Amniotic epithelial cell (primary cell): ENCODE measurements at regions not wholly inside any gene's neighbourhood (a gene's known extent, or its start where the extent isn't known, plus 50 kb on each side); places are given as distances from the start of the nearest gene placed in this dataset.

ENCODE experiments used
- DNase-seq: peaks from one replicate; pipeline ENCODE4 v3.0.0-alpha.2; 2010; ENCODE audit warnings: low read depth

- DNase-seq = no peak
These were observed 450.4 kb upstream of the CTNND2 start for GRCh38 chr5:12354686-12355085.

GRCh38 chr5:12343558-12343957 is 439.3 kb upstream of the CTNND2 start:
- no peak for DNase-seq

GRCh38 chr5:12335938-12336337 is 431.7 kb upstream of the CTNND2 start:
- DNase-seq = no peak

GRCh38 chr5:12332480-12332879 is 428.2 kb upstream of the CTNND2 start:
- DNase-seq = no peak

- DNase-seq = no peak
These were observed 426.8 kb upstream of the CTNND2 start for GRCh38 chr5:12330993-12331588.

GRCh38 chr5:12330381-12330780 is 426.1 kb upstream of the CTNND2 start:
- DNase-seq = no peak

- DNase-seq = no peak
These were observed 419.5 kb upstream of the CTNND2 start for GRCh38 chr5:12323637-12324229.

- DNase-seq = no peak
These were observed 417.8 kb upstream of the CTNND2 start for GRCh38 chr5:12322042-12322441.

GRCh38 chr5:12320331-12320730 is 416.1 kb upstream of the CTNND2 start:
- DNase-seq = no peak

GRCh38 chr5:12316812-12317211 is 412.6 kb upstream of the CTNND2 start:
- DNase-seq = no peak

- DNase-seq = no peak
These were observed 411.2 kb upstream of the CTNND2 start for GRCh38 chr5:12315461-12315860.

- DNase-seq = no peak
These were observed 409.4 kb upstream of the CTNND2 start for GRCh38 chr5:12313602-12314001.

GRCh38 chr5:12312343-12312742 is 408.1 kb upstream of the CTNND2 start:
- no peak for DNase-seq

GRCh38 chr5:12294151-12294550 is 389.9 kb upstream of the CTNND2 start:
- DNase-seq = no peak

GRCh38 chr5:12292610-12293204 is 388.5 kb upstream of the CTNND2 start:
- DNase-seq = peak; percentile 0

GRCh38 chr5:12284604-12285003 is 380.4 kb upstream of the CTNND2 start:
- DNase-seq = no peak

- no peak for DNase-seq
These were observed 373.4 kb upstream of the CTNND2 start for GRCh38 chr5:12277504-12278192.

- DNase-seq = no peak
These were observed 370.0 kb upstream of the CTNND2 start for GRCh38 chr5:12274236-12274635.

GRCh38 chr5:12272389-12272788 is 368.1 kb upstream of the CTNND2 start:
- DNase-seq = no peak

GRCh38 chr5:12270914-12271313 is 366.7 kb upstream of the CTNND2 start:
- no peak for DNase-seq

- no peak for DNase-seq
These were observed 364.9 kb upstream of the CTNND2 start for GRCh38 chr5:12269164-12269563.

GRCh38 chr5:12258549-12258948 is 354.3 kb upstream of the CTNND2 start:
- DNase-seq = no peak

GRCh38 chr5:12250454-12250853 is 346.2 kb upstream of the CTNND2 start:
- no peak for DNase-seq
